A673 (cell line): ENCODE measurements at regions not wholly inside any gene's neighbourhood (a gene's known extent, or its start where the extent isn't known, plus 50 kb on each side); places are given as distances from the start of the nearest gene placed in this dataset.

Experiments
- EZH2 ChIP-seq: fragments of 200-600 bp; sonication (generic); IDR thresholded peaks from 2 replicates; pipeline ENCODE4 v1.6.1; 2017; ENCODE audit warnings: borderline replicate concordance, low read depth, mild to moderate bottlenecking, mixed read lengths, antibody characterized with exemption, low read length; ENCODE audit not compliant: poor library complexity, severe bottlenecking
- TF ChIP-seq, protein P1 (sequence below): fragments of 300-800, 200-600 bp; sonication (generic); conservative IDR thresholded peaks from 2 replicates; pipeline ENCODE4 v1.5.1; 2017; ENCODE audit warnings: low read depth, mild to moderate bottlenecking, antibody characterized with exemption, low read length, moderate library complexity, mixed read lengths

DNA sequence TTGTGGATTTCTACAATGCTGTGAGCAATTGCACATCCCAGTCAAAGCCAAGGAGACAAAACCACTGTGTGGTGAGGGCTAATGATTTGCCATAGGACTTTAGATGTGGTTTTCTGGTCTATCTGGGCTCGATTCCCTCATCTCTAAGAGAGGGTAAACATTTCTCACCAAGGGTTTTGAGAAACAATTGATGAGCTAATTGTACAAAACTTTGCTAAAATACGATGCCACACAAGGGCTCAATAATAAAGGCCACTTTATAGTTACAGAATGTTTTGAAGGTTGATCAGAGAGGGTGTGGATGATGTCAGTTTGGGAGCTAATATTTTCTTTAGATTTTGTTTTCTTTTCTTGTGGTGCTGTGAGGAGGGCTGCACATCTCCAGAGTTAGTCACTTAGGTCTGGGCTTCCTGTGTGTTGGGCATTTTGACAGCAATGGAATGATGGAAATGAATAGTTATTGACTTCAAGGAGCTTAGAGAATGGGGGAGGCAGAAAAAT, 60.8 kb upstream of the SLC38A4 start:
- TF ChIP-seq, protein P1, sequence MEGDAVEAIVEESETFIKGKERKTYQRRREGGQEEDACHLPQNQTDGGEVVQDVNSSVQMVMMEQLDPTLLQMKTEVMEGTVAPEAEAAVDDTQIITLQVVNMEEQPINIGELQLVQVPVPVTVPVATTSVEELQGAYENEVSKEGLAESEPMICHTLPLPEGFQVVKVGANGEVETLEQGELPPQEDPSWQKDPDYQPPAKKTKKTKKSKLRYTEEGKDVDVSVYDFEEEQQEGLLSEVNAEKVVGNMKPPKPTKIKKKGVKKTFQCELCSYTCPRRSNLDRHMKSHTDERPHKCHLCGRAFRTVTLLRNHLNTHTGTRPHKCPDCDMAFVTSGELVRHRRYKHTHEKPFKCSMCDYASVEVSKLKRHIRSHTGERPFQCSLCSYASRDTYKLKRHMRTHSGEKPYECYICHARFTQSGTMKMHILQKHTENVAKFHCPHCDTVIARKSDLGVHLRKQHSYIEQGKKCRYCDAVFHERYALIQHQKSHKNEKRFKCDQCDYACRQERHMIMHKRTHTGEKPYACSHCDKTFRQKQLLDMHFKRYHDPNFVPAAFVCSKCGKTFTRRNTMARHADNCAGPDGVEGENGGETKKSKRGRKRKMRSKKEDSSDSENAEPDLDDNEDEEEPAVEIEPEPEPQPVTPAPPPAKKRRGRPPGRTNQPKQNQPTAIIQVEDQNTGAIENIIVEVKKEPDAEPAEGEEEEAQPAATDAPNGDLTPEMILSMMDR = no peak
- TF ChIP-seq EZH2 = no peak
